Transverse colon (tissue), 3 donors: ENCODE measurements at regions not wholly inside any gene's neighbourhood (a gene's known extent, or its start where the extent isn't known, plus 50 kb on each side); places are given as distances from the start of the nearest gene placed in this dataset.

ENCODE experiments used
- CTCF ChIP-seq, 5 experiments: fragments of 200-600 bp in 3 of 5; fragments of 450-650 bp in 2 of 5; sonication (generic) in 3 of 5; IDR thresholded peaks; 1 replicate in 2 of 5; 2 replicates in 3 of 5; pipeline ENCODE4 v1.5.1; 2016 to 2017; ENCODE audit warnings: antibody characterized with exemption in 5 of 5, inconsistent platforms in 3 of 5, mild to moderate bottlenecking in 2 of 5, moderate library complexity in 1 of 5
- EP300 ChIP-seq: sonication (generic); formaldehyde crosslinking; IDR thresholded peaks from one replicate; pipeline ENCODE4 v1.6.1; 2017; ENCODE audit warnings: antibody characterized with exemption, low read depth
- POLR2A ChIP-seq: fragments of 450-650 bp; IDR thresholded peaks from one replicate; pipeline ENCODE4 v1.6.1; 2016; ENCODE audit warnings: antibody characterized with exemption, mild to moderate bottlenecking, moderate library complexity

DNA sequence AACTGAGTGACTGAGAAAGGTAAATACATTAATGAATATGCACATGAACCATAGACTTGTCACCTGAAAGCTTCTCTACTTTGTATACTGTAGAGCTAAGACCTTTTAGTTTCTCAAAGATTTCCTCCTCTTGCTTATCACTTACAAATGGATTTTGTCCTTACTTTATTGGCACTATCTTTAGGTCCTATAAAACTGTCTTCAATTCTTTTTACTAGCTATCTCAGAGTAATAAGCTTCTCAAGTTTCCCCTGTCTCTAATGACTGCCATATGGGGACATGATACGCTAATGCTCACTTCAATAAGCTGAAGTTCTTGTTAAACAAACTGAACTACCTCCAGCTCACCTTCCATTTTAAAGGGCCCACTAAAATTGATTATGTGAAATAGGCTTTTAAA, 468.2 kb upstream of the CCDC196 start:
- TF ChIP-seq CTCF (IDR thresholded peaks at IDR 0.05) (no peak), POLR2A (no peak), EP300 (no peak)
